GM12878 (cell line): ENCODE measurements at regions not wholly inside any gene's neighbourhood (a gene's known extent, or its start where the extent isn't known, plus 50 kb on each side); places are given as distances from the start of the nearest gene placed in this dataset.

Source experiments
- ATAC-seq: fragments of 200-7000 bp; cut with Tn5 transposase; 3 replicates; pipeline ENCODE4 v1.9.1; 2020; ENCODE audit warnings: mild to moderate bottlenecking, moderate library complexity
- BruUV-seq: library from RNA; stranded (reverse); fragments of 400-500 nt; replicated peaks from 2 replicates; lab custom pipeline; 2021; lab: Mats Ljungman, UMichigan
- CTCF ChIA-PET: fragments of 300-600 bp; sonication (Branson Sonifier 250); formaldehyde crosslinking; extraction: SDS; loops from one replicate; lab custom pipeline; 2021; ENCODE audit warnings: inconsistent platforms; lab: Yijun Ruan, JAX
- POLR2A ChIA-PET: fragments of 350-600 bp; formaldehyde crosslinking; extraction: SDS; loops from one replicate; lab custom pipeline; 2021; ENCODE audit warnings: inconsistent platforms; lab: Charles Lee
- RAD21 ChIA-PET: fragments of 300-600 bp; sonication (Branson Sonifier 250); formaldehyde crosslinking; loops from one replicate; lab custom pipeline; 2023; ENCODE audit warnings: antibody characterized with exemption; ENCODE audit not compliant: unreplicated experiment; lab: Charles Lee
- SMC1A ChIA-PET: fragments of 300-600 bp; sonication (Branson Sonifier 250); formaldehyde crosslinking; loops from one replicate; lab custom pipeline; 2023; ENCODE audit not compliant: unreplicated experiment, uncharacterized antibody; lab: Charles Lee
- DNase-seq: peaks from one replicate; pipeline ENCODE4 v3.0.0-alpha.2; 2011; ENCODE audit warnings: low read depth, low spot score
- FAIRE-seq: peaks from 3 replicates; lab custom pipeline; 2011; peaks lifted over from hg19 to GRCh38; lab: Jason Lieb, UNC
- H2AFZ ChIP-seq: 2 replicates; pipeline ENCODE4 v1.6.0; 2011; ENCODE audit warnings: low read depth, low read length, control low read depth; ENCODE audit not compliant: control insufficient read depth
- H3K27ac ChIP-seq: 2 replicates; pipeline ENCODE4 v1.5.1; 2011; ENCODE audit warnings: control low read depth; ENCODE audit not compliant: control insufficient read depth, insufficient read depth
- H3K27me3 ChIP-seq, 2 experiments: replicated peaks in 1 of 2; 2 replicates each; pipeline versions ENCODE4 v1.6.0 to v1.6.1; 2011; ENCODE audit warnings: low read length in 1 of 2; ENCODE audit not compliant: control insufficient read depth in 2 of 2, insufficient read depth in 2 of 2
- H3K36me3 ChIP-seq, 2 experiments: 2 replicates each; pipeline ENCODE4 v1.5.1; 2011; ENCODE audit warnings: low read length in 1 of 2; ENCODE audit not compliant: control insufficient read depth in 2 of 2, insufficient read depth in 2 of 2
- H3K4me1 ChIP-seq: 2 replicates; pipeline ENCODE4 v1.6.1; 2011; ENCODE audit warnings: mild to moderate bottlenecking, low read length, moderate library complexity, mixed read lengths; ENCODE audit not compliant: control insufficient read depth, insufficient read depth
- H3K4me2 ChIP-seq: 2 replicates; pipeline ENCODE4 v1.6.0; 2011; ENCODE audit warnings: control low read depth; ENCODE audit not compliant: control insufficient read depth, insufficient read depth
- H3K4me3 ChIP-seq: fragments of 200-600 bp; sonication (generic); 2 replicates; pipeline ENCODE4 v1.5.1; 2016
- H3K79me2 ChIP-seq: 2 replicates; pipeline ENCODE4 v1.6.0; 2011; ENCODE audit warnings: low read length; ENCODE audit not compliant: control insufficient read depth, insufficient read depth
- H3K9ac ChIP-seq: 2 replicates; pipeline ENCODE4 v1.8.0; 2011; ENCODE audit warnings: low read length, control low read depth, mixed read lengths; ENCODE audit not compliant: control insufficient read depth, insufficient read depth
- H3K9me3 ChIP-seq: replicated peaks from 3 replicates; pipeline ENCODE4 v1.5.1; 2011; ENCODE audit warnings: mild to moderate bottlenecking, low read length; ENCODE audit not compliant: control insufficient read depth, insufficient read depth
- H4K20me1 ChIP-seq: 2 replicates; pipeline ENCODE4 v1.6.0; 2011; ENCODE audit not compliant: control insufficient read depth, insufficient read depth
- WGBS: methylation state at CpG from one replicate; pipeline ENCODE4 v1.1.6; 2016; ENCODE audit warnings: low lambda C conversion rate; ENCODE audit not compliant: insufficient replicate concordance, insufficient coverage; ENCODE audit errors: missing lambda C conversion rate; 5-methylcytosine and 5-hydroxymethylcytosine counted together
- in situ Hi-C: fragments of 300-500 bp; cut with MboI; formaldehyde crosslinking; loops from 9 replicates; pipeline ENCODE4 v1.14.3; 2018; ENCODE audit warnings: mixed read lengths
- intact Hi-C: fragments of 100-400 bp; cut with micrococcal nuclease; formaldehyde crosslinking; loops from one replicate; pipeline ENCODE4 v1.14.2; 2022; ENCODE audit not compliant: unreplicated experiment
- TF ChIP-seq, protein P1 (sequence below): IDR thresholded peaks from 2 replicates; pipeline ENCODE4 v1.6.1; 2011; ENCODE audit warnings: low read depth, mild to moderate bottlenecking, low read length, moderate library complexity, borderline replicate concordance; ENCODE audit errors: extremely low read depth
- TF ChIP-seq, protein P2 (sequence below), 3 experiments: IDR thresholded peaks in 2 of 3; conservative IDR thresholded peaks in 1 of 3; 2 replicates each; pipeline ENCODE4 v1.5.1; 2011; ENCODE audit warnings: low read depth in 3 of 3, low read length in 3 of 3, mild to moderate bottlenecking in 3 of 3, control low read depth in 2 of 3, moderate library complexity in 2 of 3, inconsistent platforms in 1 of 3, mixed read lengths in 1 of 3; ENCODE audit not compliant: control insufficient read depth in 2 of 3, insufficient read depth in 1 of 3; ENCODE audit errors: extremely low read depth in 1 of 3
- TF ChIP-seq, protein P3 (sequence below): IDR thresholded peaks from 2 replicates; pipeline ENCODE4 v1.6.1; 2012; ENCODE audit warnings: low read depth, low read length, improper control_type of control experiment

DNA sequence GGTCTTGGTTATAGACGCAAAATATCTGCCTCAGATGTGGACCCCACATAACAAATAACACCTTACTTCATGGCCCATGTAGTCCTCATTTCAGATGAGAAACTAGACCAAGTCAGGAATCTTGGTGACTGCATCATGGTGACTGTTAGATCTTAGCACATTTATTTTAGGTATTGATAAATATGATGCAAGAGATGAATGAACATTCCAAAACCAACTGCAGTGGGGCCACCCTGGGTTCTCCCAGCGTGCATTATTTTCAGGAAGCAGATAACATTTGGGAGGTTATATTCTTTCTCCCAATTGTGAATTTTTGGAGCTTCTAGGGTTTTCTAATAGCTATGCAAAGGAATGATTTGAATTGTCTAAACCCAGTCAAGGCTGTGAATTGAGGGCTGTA lies 55.2 kb upstream of the PTGR2 start:
- intact Hi-C loops (no loop called here), in situ Hi-C loops (no loop called here)

More for the DNA sequence above, 55.2 kb upstream of the PTGR2 start:
- FAIRE-seq (no peak), ATAC-seq (no peak), DNase-seq (no peak)
- ChIA-PET POLR2A (interaction anchor here (0.8 to 4.3 kb wide), 6 partner anchors 8 to 55 kb away, joined by 3 to 22 read pairs (median 4); no protein-coding TSS in a partner anchor), RAD21 (interaction anchor here (0.6 to 1.7 kb wide), 3 partner anchors 15 to 43 kb away, joined by 3 to 4 read pairs (median 3); no protein-coding TSS in a partner anchor), SMC1A (interaction anchor here (0.7 to 4.8 kb wide), 10 partner anchors 9 to 64 kb away, joined by 3 to 37 read pairs (median 4); no protein-coding TSS in a partner anchor), CTCF (interaction anchor here (1.0 to 2.9 kb wide), 7 partner anchors 8 to 68 kb away, joined by 3 to 15 read pairs (median 5); no protein-coding TSS in a partner anchor)
- Histone ChIP-seq H3K27me3 (no peaks in the 10 kb centered on the region), H4K20me1 (no peaks in the 10 kb centered on the region), H3K9ac (no peak overlapping the region), H3K36me3 (no peaks in the 10 kb centered on the region), H3K4me2 (no peak overlapping the region), H3K4me3 (no peak overlapping the region), H2AFZ (no peak overlapping the region), H3K79me2 (no peaks in the 10 kb centered on the region), H3K4me1 (peaks cover 15% of the 10 kb centered on the region), H3K9me3 (no peaks in the 10 kb centered on the region), H3K27ac (no peak overlapping the region)
- BruUV-seq, result no TSS peak
- WGBS, result 89% methylated on average over 2 of the region's 2 CpGs
- TF ChIP-seq, protein P1, sequence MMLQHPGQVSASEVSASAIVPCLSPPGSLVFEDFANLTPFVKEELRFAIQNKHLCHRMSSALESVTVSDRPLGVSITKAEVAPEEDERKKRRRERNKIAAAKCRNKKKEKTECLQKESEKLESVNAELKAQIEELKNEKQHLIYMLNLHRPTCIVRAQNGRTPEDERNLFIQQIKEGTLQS, result no peak
- TF ChIP-seq, protein P2, sequence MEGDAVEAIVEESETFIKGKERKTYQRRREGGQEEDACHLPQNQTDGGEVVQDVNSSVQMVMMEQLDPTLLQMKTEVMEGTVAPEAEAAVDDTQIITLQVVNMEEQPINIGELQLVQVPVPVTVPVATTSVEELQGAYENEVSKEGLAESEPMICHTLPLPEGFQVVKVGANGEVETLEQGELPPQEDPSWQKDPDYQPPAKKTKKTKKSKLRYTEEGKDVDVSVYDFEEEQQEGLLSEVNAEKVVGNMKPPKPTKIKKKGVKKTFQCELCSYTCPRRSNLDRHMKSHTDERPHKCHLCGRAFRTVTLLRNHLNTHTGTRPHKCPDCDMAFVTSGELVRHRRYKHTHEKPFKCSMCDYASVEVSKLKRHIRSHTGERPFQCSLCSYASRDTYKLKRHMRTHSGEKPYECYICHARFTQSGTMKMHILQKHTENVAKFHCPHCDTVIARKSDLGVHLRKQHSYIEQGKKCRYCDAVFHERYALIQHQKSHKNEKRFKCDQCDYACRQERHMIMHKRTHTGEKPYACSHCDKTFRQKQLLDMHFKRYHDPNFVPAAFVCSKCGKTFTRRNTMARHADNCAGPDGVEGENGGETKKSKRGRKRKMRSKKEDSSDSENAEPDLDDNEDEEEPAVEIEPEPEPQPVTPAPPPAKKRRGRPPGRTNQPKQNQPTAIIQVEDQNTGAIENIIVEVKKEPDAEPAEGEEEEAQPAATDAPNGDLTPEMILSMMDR (IDR thresholded peaks at IDR 0.05 in 2 of 3, conservative IDR thresholded peaks at IDR 0.05 in 1 of 3; ENCODE audit: control insufficient read depth in 2 of 3, extremely low read depth in 1 of 3, insufficient read depth in 1 of 3, low read depth in 3 of 3, low read length in 3 of 3), result no peak
- TF ChIP-seq, protein P3, sequence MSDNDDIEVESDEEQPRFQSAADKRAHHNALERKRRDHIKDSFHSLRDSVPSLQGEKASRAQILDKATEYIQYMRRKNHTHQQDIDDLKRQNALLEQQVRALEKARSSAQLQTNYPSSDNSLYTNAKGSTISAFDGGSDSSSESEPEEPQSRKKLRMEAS, result no peak
